Liver (tissue), 7 donors: ENCODE measurements at regions not wholly inside any gene's neighbourhood (a gene's known extent, or its start where the extent isn't known, plus 50 kb on each side); places are given as distances from the start of the nearest gene placed in this dataset.

Experiments used
- DNase-seq: peaks from one replicate; pipeline ENCODE4 v3.0.0-alpha.2; 2017; ENCODE audit warnings: low spot score
- H3K27ac ChIP-seq, 2 donors: one replicate each; pipeline ENCODE4 v1.7.0; 2013; ENCODE audit warnings: inconsistent platforms in 2 of 2, low read length in 2 of 2, control low read depth in 1 of 2, low read depth in 1 of 2, mild to moderate bottlenecking in 1 of 2
- H3K27me3 ChIP-seq, 4 donors: one replicate each; pipeline versions ENCODE4 v1.6.1 to v1.7.0; 2013; ENCODE audit warnings: low read length in 3 of 4, inconsistent platforms in 1 of 4, mild to moderate bottlenecking in 1 of 4, moderate library complexity in 1 of 4; ENCODE audit not compliant: control insufficient read depth in 4 of 4, insufficient read depth in 4 of 4
- H3K36me3 ChIP-seq, 4 donors: one replicate each; pipeline versions ENCODE4 v1.6.1 to v1.7.0; 2013; ENCODE audit warnings: low read length in 3 of 4, mild to moderate bottlenecking in 3 of 4, low read depth in 1 of 4, moderate library complexity in 1 of 4; ENCODE audit not compliant: control insufficient read depth in 4 of 4, insufficient read depth in 3 of 4
- H3K4me1 ChIP-seq, 4 donors: one replicate each; pipeline versions ENCODE4 v1.6.1 to v1.7.0; 2013; ENCODE audit warnings: low read length in 3 of 4, mild to moderate bottlenecking in 3 of 4, moderate library complexity in 1 of 4; ENCODE audit not compliant: control insufficient read depth in 4 of 4, insufficient read depth in 4 of 4
- H3K4me3 ChIP-seq, 3 donors: one replicate each; pipeline versions ENCODE4 v1.6.1 to v1.7.0; 2013; ENCODE audit warnings: low read length in 3 of 3, control low read depth in 1 of 3, low read depth in 1 of 3, mild to moderate bottlenecking in 1 of 3
- H3K9ac ChIP-seq, 2 donors: one replicate each; pipeline ENCODE4 v1.7.0; 2013; ENCODE audit warnings: low read length in 2 of 2, mild to moderate bottlenecking in 2 of 2, moderate library complexity in 2 of 2, control low read depth in 1 of 2, low read depth in 1 of 2
- H3K9me3 ChIP-seq, 4 donors: one replicate each; pipeline versions ENCODE4 v1.6.1 to v1.7.0; 2013; ENCODE audit warnings: low read length in 3 of 4; ENCODE audit not compliant: control insufficient read depth in 4 of 4
- FOXA1 ChIP-seq: IDR thresholded peaks from 2 replicates; pipeline ENCODE4 v1.6.1; 2016; ENCODE audit warnings: antibody characterized with exemption
- FOXA2 ChIP-seq: IDR thresholded peaks from 2 replicates; pipeline ENCODE4 v1.6.1; 2016; ENCODE audit warnings: antibody characterized with exemption
- JUND ChIP-seq, 2 donors: IDR thresholded peaks; 2 replicates each; pipeline ENCODE4 v1.6.1; 2016; ENCODE audit warnings: antibody characterized with exemption in 2 of 2
- NR2F2 ChIP-seq: IDR thresholded peaks from 2 replicates; pipeline ENCODE4 v1.6.1; 2016; ENCODE audit warnings: antibody characterized with exemption
- SP1 ChIP-seq: IDR thresholded peaks from 2 replicates; pipeline ENCODE4 v1.6.1; 2018; ENCODE audit warnings: antibody characterized with exemption, mild to moderate bottlenecking
- YY1 ChIP-seq: IDR thresholded peaks from 2 replicates; pipeline ENCODE4 v1.6.1; 2016; ENCODE audit warnings: antibody characterized with exemption, mild to moderate bottlenecking
- WGBS: extraction: QIAGEN DNeasy Blood & Tissue Kit; methylation state at CpG from one replicate; pipeline ENCODE4 v1.1.7; 2013; 5-methylcytosine and 5-hydroxymethylcytosine counted together
- TF ChIP-seq, protein P1 (sequence below): IDR thresholded peaks from 2 replicates; pipeline ENCODE4 v1.6.1; 2016; ENCODE audit warnings: antibody characterized with exemption
- TF ChIP-seq, protein P2 (sequence below): IDR thresholded peaks from 2 replicates; pipeline ENCODE4 v1.6.1; 2016; ENCODE audit warnings: antibody characterized with exemption
- donor health status: healthy.
- donor health status: healthy.
- donor health status: healthy.
- donor health status: healthy.

DNA sequence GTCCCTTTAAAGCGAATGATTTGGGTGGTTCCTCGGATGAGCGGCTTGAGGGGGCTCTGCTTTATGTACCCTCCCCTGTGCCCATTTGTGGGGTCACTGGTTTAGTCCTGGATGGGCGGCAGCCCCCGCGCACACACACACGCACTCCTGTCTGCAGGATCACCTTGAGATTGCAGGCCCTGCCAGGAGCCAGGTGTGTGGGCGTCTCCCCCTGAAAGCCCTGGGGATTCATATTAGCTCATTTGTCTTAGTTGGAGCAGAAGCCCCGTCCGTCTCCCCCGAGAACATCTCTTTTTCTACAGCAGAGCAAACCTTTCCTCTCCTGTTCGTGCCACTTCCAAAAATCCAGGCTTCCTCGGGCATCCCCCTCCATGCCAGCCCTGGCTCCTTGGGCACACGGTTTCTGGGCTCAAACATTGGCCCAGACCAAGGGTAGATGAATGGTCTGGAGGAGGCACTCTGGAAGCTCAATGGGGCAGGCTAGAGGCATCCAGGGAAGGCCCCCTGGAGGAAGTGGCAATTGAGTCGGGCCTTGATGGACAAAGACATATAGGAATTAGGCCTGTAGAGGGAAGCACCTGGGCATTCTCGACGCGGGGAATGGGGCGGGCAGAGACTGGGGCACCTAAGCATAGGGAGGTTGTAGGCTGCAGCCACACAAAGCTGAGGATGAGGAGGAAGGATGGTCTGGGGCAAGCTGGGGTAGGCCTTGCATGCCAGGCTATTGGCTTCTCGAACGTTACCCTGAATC is 218.5 kb upstream of the GSE1 start:
- DNase-seq, result no peak
- no peak overlapping the region for H3K4me3 ChIP-seq
- H3K4me1 ChIP-seq, result peaks cover 3 to 8% (median 6%) of the 10 kb centered on the region in 4 donors
- H3K9ac ChIP-seq, result no peak overlapping the region
- H3K27me3 ChIP-seq, result no peaks in the 10 kb centered on the region
- H3K9me3 ChIP-seq, result no peaks in the 10 kb centered on the region
- H3K36me3 ChIP-seq, result no peaks in the 10 kb centered on the region
- no peak overlapping the region for H3K27ac ChIP-seq
- WGBS, result 95% methylated on average over 21 of the region's 21 CpGs
- TF ChIP-seq FOXA2, result no peak
- TF ChIP-seq SP1, result no peak
- TF ChIP-seq YY1, result no peak
- TF ChIP-seq JUND (IDR thresholded peaks at IDR 0.05), result no peak
- TF ChIP-seq, protein P1, sequence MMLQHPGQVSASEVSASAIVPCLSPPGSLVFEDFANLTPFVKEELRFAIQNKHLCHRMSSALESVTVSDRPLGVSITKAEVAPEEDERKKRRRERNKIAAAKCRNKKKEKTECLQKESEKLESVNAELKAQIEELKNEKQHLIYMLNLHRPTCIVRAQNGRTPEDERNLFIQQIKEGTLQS, result no peak

DNA sequence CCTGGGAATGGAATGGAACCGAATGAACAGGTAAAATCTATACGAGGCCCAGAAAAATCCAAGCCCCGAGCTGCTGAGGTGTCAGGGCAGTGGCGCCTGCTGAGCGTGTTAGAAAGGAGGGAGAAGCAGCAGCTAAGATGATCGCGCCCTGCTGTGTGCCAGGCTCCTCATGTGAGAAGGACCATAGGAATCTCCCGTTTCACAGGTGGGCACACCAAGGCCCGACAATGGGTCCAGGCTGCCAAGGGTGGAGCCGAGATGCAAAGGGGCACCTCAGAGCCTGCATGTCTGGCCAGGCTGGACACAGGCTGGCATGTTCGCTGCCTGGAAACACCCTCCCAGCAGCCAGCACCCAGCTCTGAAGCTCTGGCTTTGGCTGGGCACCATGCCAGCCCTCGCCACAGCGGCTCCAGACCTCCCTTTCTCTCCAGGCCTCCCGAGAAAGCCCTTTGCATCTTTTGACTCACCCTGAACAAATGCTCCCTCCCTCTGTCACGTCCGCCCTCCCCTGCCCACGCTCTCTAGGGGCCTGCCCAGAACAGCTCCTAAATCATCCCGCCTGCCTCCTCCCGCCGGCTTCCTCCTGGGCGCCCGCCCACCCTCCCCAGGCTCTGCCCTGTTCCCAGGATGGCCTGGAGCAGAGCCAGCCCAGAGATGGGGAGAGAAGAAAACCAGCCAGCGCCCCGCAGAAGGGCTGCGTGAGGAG is 217.8 kb upstream of the GSE1 start:
- no peaks in the 10 kb centered on the region for H3K9me3 ChIP-seq
- no peak overlapping the region for H3K9ac ChIP-seq
- H3K27me3 ChIP-seq, result no peaks in the 10 kb centered on the region
- WGBS, result 68% methylated on average over 25 of the region's 25 CpGs
- H3K27ac ChIP-seq, result no peak overlapping the region
- no peaks in the 10 kb centered on the region for H3K36me3 ChIP-seq
- TF ChIP-seq NR2F2, result peak; percentile 18
- no peak for TF ChIP-seq JUND (IDR thresholded peaks at IDR 0.05)
- H3K4me3 ChIP-seq, result no peak overlapping the region
- no peak for DNase-seq
- H3K4me1 ChIP-seq, result peaks cover under 1 to 4% (median 3%) of the 10 kb centered on the region in 4 donors

GRCh38 chr16:85395913-85396878 is 216.9 kb upstream of the GSE1 start:
- DNase-seq, result no peak
- 78% methylated on average over 24 of the region's 24 CpGs for WGBS
- Histone ChIP-seq H3K4me3 (no peak overlapping the region), H3K27me3 (no peaks in the 10 kb centered on the region), H3K4me1 (peaks cover 0 to under 1% (median 0%) of the 10 kb centered on the region in 4 donors), H3K36me3 (no peaks in the 10 kb centered on the region), H3K9ac (no peak overlapping the region), H3K27ac (no peak overlapping the region), H3K9me3 (no peaks in the 10 kb centered on the region)
- TF ChIP-seq, protein P2, sequence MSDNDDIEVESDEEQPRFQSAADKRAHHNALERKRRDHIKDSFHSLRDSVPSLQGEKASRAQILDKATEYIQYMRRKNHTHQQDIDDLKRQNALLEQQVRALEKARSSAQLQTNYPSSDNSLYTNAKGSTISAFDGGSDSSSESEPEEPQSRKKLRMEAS, result no peak
- TF ChIP-seq SP1 (no peak), FOXA1 (no peak), NR2F2 (peak; percentile 28)
